SK-N-SH (cell line): ENCODE measurements at regions not wholly inside any gene's neighbourhood (a gene's known extent, or its start where the extent isn't known, plus 50 kb on each side); places are given as distances from the start of the nearest gene placed in this dataset.

Experiments
- CHD2 ChIP-seq: fragments of 150-350 bp; IDR thresholded peaks from 2 replicates; pipeline ENCODE4 v1.6.1; 2018; ENCODE audit warnings: low read length; ENCODE audit not compliant: partially characterized antibody
- CTCF ChIP-seq: fragments of 200-600 bp; sonication (generic); IDR thresholded peaks from 2 replicates; pipeline ENCODE4 v1.6.1; 2017; ENCODE audit warnings: antibody characterized with exemption, mild to moderate bottlenecking, moderate library complexity
- EZH2phosphoT487 ChIP-seq: fragments of 200-600 bp; sonication (generic); IDR thresholded peaks from 2 replicates; pipeline ENCODE4 v1.6.1; 2017; ENCODE audit warnings: low read depth, mixed run types, mild to moderate bottlenecking, antibody characterized with exemption, moderate library complexity, borderline replicate concordance
- NRF1 ChIP-seq: IDR thresholded peaks from 2 replicates; pipeline ENCODE4 v1.6.1; 2012; ENCODE audit warnings: low read depth, mild to moderate bottlenecking, low read length
- PBX3 ChIP-seq: IDR thresholded peaks from 2 replicates; pipeline ENCODE4; 2012
- TAF1 ChIP-seq: IDR thresholded peaks from 2 replicates; pipeline ENCODE4 v1.6.1; 2012; ENCODE audit warnings: low read depth, mild to moderate bottlenecking, low read length, moderate library complexity, borderline replicate concordance

- TF ChIP-seq NRF1 (no peak), CHD2 (no peak), PBX3 (no peak), TAF1 (no peak), EZH2phosphoT487 (no peak), CTCF (no peak)
Observed at GRCh38 chr10:64385355-64385754, 864.2 kb downstream of the REEP3 start.
